ENCODE measurements at regions not wholly inside any gene's neighbourhood (a gene's known extent, or its start where the extent isn't known, plus 50 kb on each side); places are given as distances from the start of the nearest gene placed in this dataset.
A peak's percentile ranks its signal among the peaks of the same experiment; 100 is the strongest.
"Not testable (repeated sequence)": the region's sequence is repeated elsewhere in the genome, so short reads cannot be mapped to it uniquely, and the experiment has no call there.

GRCh38 chr10:45056806-45057205, 56.1 kb downstream of the ZNF22 start:
- not testable (repeated sequence) for DNase-seq

GRCh38 chr10:45058580-45058979, 57.9 kb downstream of the ZNF22 start:
- no peak for DNase-seq

- no peak for DNase-seq
These were observed 58.4 kb downstream of the ZNF22 start for GRCh38 chr10:45058992-45059561.

- DNase-seq = no peak
These were observed 58.9 kb downstream of the ZNF22 start for GRCh38 chr10:45059632-45060031.

- DNase-seq = no peak
These were observed 61.3 kb downstream of the ZNF22 start for GRCh38 chr10:45061982-45062381.

GRCh38 chr10:45063591-45064231, 63.0 kb downstream of the ZNF22 start:
- DNase-seq = no peak

- no peak for DNase-seq
These were observed 64.3 kb downstream of the ZNF22 start for GRCh38 chr10:45064998-45065397.

GRCh38 chr10:45071043-45071813, 70.5 kb downstream of the ZNF22 start:
- no peak for DNase-seq

- no peak for DNase-seq
These were observed 74.5 kb downstream of the ZNF22 start for GRCh38 chr10:45075216-45075615.

GRCh38 chr10:45075826-45076380, 75.2 kb downstream of the ZNF22 start:
- DNase-seq = no peak

- DNase-seq = peak in 1 of 2 donors; percentile 12
These were observed 76.2 kb downstream of the ZNF22 start for GRCh38 chr10:45076891-45077290.

- DNase-seq = no peak
These were observed 79.6 kb downstream of the ZNF22 start for GRCh38 chr10:45080331-45080730.

- DNase-seq = no peak
These were observed 81.5 kb downstream of the ZNF22 start for GRCh38 chr10:45082176-45082575.

GRCh38 chr10:45091968-45092367, 91.2 kb downstream of the ZNF22 start:
- no peak for DNase-seq

GRCh38 chr10:45093945-45094344, 93.2 kb downstream of the ZNF22 start:
- DNase-seq = no peak

GRCh38 chr10:45095286-45095685, 94.6 kb downstream of the ZNF22 start:
- DNase-seq = no peak

- DNase-seq = no peak
These were observed 95.3 kb downstream of the ZNF22 start for GRCh38 chr10:45096001-45096400.

- no peak for DNase-seq
These were observed 99.7 kb downstream of the ZNF22 start for GRCh38 chr10:45100429-45100828.

GRCh38 chr10:45104674-45105073, 104.0 kb downstream of the ZNF22 start:
- DNase-seq = no peak

- DNase-seq = not testable (repeated sequence)
These were observed 104.6 kb downstream of the ZNF22 start for GRCh38 chr10:45105309-45105708.

GRCh38 chr10:45106236-45106856, 105.6 kb downstream of the ZNF22 start:
- DNase-seq = no peak

- no peak for DNase-seq
These were observed 110.8 kb downstream of the ZNF22 start for GRCh38 chr10:45111509-45111908.

GRCh38 chr10:45117940-45118339, 117.2 kb downstream of the ZNF22 start:
- not testable (repeated sequence) for DNase-seq
